Pancreas (tissue), 10 donors: ENCODE measurements at regions not wholly inside any gene's neighbourhood (a gene's known extent, or its start where the extent isn't known, plus 50 kb on each side); places are given as distances from the start of the nearest gene placed in this dataset.

Experiments used
- ATAC-seq, 4 donors: fragments of 200-7000 bp; cut with Tn5 transposase; one replicate each; pipeline versions ENCODE4 v1.8.0 to v1.9.1; 2020; ENCODE audit warnings: mild to moderate bottlenecking in 4 of 4, moderate library complexity in 4 of 4
- DNase-seq, 6 donors: peaks; one replicate each; pipeline ENCODE4 v3.0.0-alpha.2; 2020
- FAIRE-seq: peaks from 2 replicates; lab custom pipeline; 2012; peaks lifted over from hg19 to GRCh38; lab: Jason Lieb, UNC
- H3K27ac ChIP-seq, 4 donors: fragments of 200-600 bp; sonication (generic); 1 replicate in 3 of 4; 2 replicates in 1 of 4; pipeline versions ENCODE4 v1.5.0 to v1.8.0; 2020
- H3K27me3 ChIP-seq, 4 donors: fragments of 200-600 bp; one replicate each; pipeline ENCODE4 v1.8.0; 2021
- H3K36me3 ChIP-seq, 3 donors: fragments of 200-600 bp; sonication (generic) in 1 of 3; one replicate each; pipeline versions ENCODE4 v1.5.0 to v1.8.0; 2020 to 2021
- H3K4me1 ChIP-seq, 3 donors: fragments of 200-600 bp; one replicate each; pipeline ENCODE4 v1.8.0; 2021
- H3K4me3 ChIP-seq, 4 donors: fragments of 200-600 bp; sonication (generic) in 2 of 4; one replicate each; pipeline versions ENCODE4 v1.5.0 to v1.8.0; 2020 to 2021
- H3K9me3 ChIP-seq, 4 donors: fragments of 200-600 bp; one replicate each; pipeline ENCODE4 v1.8.0; 2021
- WGBS, 2 donors: extraction: QIAGEN DNeasy Blood & Tissue Kit; methylation state at CpG; one replicate each; pipeline ENCODE4 v1.1.7; 2013; 5-methylcytosine and 5-hydroxymethylcytosine counted together
- intact Hi-C, 3 donors: fragments of 100-400 bp; cut with DNase I; formaldehyde crosslinking; loops; one replicate each; pipeline versions ENCODE4 v1.11.1 to v1.14.2; 2022
- TF ChIP-seq, protein P1 (sequence below), 4 donors: fragments of 200-600 bp; sonication (generic) in 3 of 4; IDR thresholded peaks; one replicate each; pipeline versions ENCODE4 v1.5.0 to v1.8.0; 2021; ENCODE audit warnings: antibody characterized with exemption in 4 of 4
- donor health status: healthy with polysubstance abuse.
- donor health status: DM: no; HTN: no; CAD: no; lungs with moderate emphysema.
- donor health status: DM: no; HTN: no; CAD: no.
- donor health status: control.
- donor health status: control.
- donor health status: Bipolar disorder and iron deficiency.
- donor health status: DM: yes; HTN: yes; CAD: no.
- donor health status: DM: no; HTN: no; CAD: no.
- donor health status: DM: no; HTN: no; CAD: no.
- donor health status: DM: yes; HTN: yes; CAD: no.

DNA sequence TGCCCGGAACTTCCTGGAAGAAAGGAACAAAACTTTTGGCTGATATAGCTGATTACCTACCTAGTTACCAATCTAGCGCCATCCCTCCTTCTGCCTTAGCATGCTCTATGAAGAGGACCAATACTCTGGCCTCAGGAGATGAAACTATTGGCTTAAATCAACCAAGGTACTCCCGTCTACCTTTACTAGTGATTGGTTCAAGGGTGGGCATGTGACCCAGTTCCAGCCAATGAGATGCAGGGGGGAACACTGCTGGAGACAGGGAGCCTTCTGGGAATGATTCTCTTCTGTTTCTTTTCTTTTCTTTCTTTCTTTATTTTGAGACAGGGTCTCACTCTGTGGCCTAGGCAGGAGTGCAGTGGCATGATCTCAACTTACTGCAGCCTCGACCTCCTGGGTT lies 72.6 kb upstream of the CCDC167 start:
- Histone ChIP-seq H3K9me3 (no peaks in the 10 kb centered on the region), H3K27me3 (no peaks in the 10 kb centered on the region), H3K27ac (no peak overlapping the region), H3K4me3 (no peak overlapping the region), H3K36me3 (no peaks in the 10 kb centered on the region), H3K4me1 (no peaks in the 10 kb centered on the region)
- TF ChIP-seq, protein P1, sequence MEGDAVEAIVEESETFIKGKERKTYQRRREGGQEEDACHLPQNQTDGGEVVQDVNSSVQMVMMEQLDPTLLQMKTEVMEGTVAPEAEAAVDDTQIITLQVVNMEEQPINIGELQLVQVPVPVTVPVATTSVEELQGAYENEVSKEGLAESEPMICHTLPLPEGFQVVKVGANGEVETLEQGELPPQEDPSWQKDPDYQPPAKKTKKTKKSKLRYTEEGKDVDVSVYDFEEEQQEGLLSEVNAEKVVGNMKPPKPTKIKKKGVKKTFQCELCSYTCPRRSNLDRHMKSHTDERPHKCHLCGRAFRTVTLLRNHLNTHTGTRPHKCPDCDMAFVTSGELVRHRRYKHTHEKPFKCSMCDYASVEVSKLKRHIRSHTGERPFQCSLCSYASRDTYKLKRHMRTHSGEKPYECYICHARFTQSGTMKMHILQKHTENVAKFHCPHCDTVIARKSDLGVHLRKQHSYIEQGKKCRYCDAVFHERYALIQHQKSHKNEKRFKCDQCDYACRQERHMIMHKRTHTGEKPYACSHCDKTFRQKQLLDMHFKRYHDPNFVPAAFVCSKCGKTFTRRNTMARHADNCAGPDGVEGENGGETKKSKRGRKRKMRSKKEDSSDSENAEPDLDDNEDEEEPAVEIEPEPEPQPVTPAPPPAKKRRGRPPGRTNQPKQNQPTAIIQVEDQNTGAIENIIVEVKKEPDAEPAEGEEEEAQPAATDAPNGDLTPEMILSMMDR (IDR thresholded peaks at IDR 0.05): no peak
- FAIRE-seq: no peak
- 79 to 80% methylated on average over 4 of the region's 4 CpGs for WGBS, 2 donors
- DNase-seq: no peak
- intact Hi-C loops: no loop called here
- ATAC-seq: no peak

DNA sequence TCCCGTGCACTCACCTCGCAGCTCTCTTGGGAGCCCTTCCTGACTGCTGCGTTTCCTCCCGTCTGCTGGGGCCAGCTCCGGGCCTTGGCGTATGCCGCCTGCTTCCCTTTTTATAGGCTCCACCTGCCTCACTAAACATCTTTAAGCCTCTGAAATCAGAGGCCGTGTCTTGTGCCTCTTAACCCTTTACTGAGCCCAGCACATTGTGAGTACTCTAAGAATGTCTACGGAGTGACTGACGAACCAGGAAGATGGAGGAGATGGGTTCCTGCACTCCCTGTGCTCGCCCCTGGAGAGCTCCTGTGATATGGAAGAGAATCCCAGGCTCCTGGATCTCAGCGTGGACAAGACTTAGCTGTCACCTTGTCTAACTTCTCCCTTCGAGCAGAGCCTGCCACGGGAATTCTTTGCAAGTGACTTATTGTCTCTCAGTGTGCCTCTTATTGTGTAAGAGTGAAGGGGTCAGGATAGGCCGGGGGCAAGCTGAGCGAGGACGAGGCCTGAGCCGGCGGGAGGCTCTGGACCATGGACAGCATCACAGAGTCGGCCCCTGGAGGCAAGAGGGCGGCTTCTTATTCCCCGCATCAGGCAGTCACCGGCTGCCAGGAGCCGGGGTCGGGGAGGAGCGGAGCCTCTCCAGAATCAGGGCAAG lies 70.9 kb upstream of the CCDC167 start:
- H3K27me3 ChIP-seq: no peaks in the 10 kb centered on the region
- ATAC-seq (no peak), DNase-seq (no peak), FAIRE-seq (no peak)
- TF ChIP-seq, protein P1 (IDR thresholded peaks at IDR 0.05): no peak
- H3K4me3 ChIP-seq: no peak overlapping the region
- no peak overlapping the region for H3K27ac ChIP-seq
- H3K36me3 ChIP-seq: no peaks in the 10 kb centered on the region
- no peaks in the 10 kb centered on the region for H3K4me1 ChIP-seq
- intact Hi-C loops: no loop called here
- H3K9me3 ChIP-seq: no peaks in the 10 kb centered on the region
- WGBS, 2 donors: 36 to 40% methylated on average over 26 of the region's 26 CpGs

DNA sequence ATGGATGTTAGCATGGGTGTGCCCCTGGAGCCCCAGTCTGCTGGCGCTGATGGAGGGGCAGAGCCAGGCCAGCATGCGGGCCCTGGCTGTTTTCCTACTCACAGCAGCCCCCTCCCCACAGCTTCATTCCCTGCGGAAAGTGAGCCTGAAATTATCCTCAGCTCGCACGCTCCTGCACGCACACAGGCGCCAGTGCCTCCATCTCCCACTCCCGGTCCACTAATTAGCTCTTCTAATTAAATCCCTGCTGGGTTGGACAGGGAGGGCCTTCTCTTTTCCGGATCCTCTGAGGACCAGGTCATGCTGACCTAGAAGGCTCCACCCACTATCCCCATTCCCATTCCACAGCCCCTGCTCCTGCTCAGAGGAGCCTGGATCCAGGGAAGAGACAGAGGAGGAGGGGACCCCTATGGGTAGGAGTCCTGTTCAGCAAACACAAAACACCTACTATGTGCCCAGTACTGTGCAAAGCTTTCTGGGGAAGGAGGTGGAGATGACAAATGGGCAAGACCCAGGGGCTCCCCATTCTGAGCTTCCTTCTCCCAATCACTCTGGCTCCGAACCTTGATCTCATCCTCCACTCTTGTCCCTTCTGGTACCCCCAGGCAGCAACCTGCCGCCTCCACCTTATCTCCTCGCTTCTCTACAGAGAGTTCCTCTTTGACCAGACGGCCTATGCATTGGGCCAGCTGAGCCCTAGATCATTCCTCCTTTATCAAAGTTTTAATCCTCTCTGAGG lies 70.2 kb upstream of the CCDC167 start:
- ATAC-seq: no peak
- intact Hi-C loops: loop anchor here in 1 of 3 donors (5.0 kb wide), 1 partner anchor 88 kb away; no protein-coding TSS in a partner anchor
- Histone ChIP-seq H3K36me3 (no peaks in the 10 kb centered on the region), H3K9me3 (no peaks in the 10 kb centered on the region), H3K4me1 (no peaks in the 10 kb centered on the region), H3K4me3 (no peak overlapping the region), H3K27ac (no peak overlapping the region), H3K27me3 (no peaks in the 10 kb centered on the region)
- TF ChIP-seq, protein P1 (IDR thresholded peaks at IDR 0.05): no peak
- WGBS, 2 donors: 64 to 73% methylated on average over 13 of the region's 13 CpGs
- no peak for FAIRE-seq
- no peak for DNase-seq

DNA sequence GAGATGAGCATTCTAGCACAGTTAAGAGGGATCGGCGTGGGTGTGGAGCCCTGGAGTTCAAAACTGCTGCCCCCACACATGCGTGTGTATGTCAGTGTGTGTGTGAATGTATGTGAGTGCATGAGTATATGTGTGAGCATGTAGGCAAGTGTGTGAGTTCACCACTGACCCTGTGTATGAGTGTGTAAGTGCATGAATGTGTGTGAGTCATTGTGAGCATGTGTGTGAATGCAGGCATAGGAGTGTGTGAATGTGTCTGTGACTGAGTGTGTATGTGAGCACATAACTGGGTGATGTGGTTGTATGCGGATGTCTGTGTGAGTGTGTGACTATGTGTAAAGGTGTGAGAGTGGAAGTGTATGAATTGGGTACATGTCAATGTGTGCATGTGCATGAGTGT lies 69.6 kb upstream of the CCDC167 start:
- no peak for FAIRE-seq
- no peak overlapping the region for H3K27ac ChIP-seq
- ATAC-seq: no peak
- H3K36me3 ChIP-seq: no peaks in the 10 kb centered on the region
- WGBS, 2 donors: 69 to 80% methylated on average over 4 of the region's 4 CpGs
- no peaks in the 10 kb centered on the region for H3K27me3 ChIP-seq
- no peaks in the 10 kb centered on the region for H3K9me3 ChIP-seq
- TF ChIP-seq, protein P1 (IDR thresholded peaks at IDR 0.05): no peak
- H3K4me1 ChIP-seq: no peaks in the 10 kb centered on the region
- H3K4me3 ChIP-seq: no peak overlapping the region
- no peak for DNase-seq
- intact Hi-C loops: loop anchor here in 1 of 3 donors (5.0 kb wide), 1 partner anchor 87 kb away; no protein-coding TSS in a partner anchor

DNA sequence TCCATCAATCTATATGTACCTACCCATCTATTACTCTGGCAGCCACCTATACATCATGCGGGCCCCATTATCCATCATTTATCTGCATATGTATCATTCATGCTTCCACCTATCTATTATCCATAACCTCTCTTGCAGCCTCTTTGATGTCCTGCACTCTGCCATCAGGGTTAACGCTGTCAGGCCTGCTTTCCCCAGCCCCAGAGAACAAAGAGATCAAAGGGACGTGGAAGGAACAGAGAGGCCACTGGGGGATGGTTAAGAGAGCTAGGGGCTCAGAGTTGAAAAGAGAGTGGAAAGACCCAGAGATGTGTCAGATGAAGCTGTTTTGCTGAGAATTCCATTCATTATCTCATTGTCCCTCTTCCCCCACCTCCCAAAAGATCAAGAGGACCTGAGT lies 67.3 kb upstream of the CCDC167 start:
- no peaks in the 10 kb centered on the region for H3K27me3 ChIP-seq
- no peaks in the 10 kb centered on the region for H3K9me3 ChIP-seq
- no peaks in the 10 kb centered on the region for H3K4me1 ChIP-seq
- no peak overlapping the region for H3K27ac ChIP-seq
- no peak for DNase-seq
- ATAC-seq: no peak
- no peak for FAIRE-seq
- TF ChIP-seq, protein P1 (IDR thresholded peaks at IDR 0.05): no peak
- WGBS, 2 donors: 49 to 58% methylated on average over 3 of the region's 3 CpGs
- intact Hi-C loops: loop anchor here in 1 of 3 donors (5.0 kb wide), 1 partner anchor 85 kb away; no protein-coding TSS in a partner anchor
- H3K36me3 ChIP-seq: no peaks in the 10 kb centered on the region
- no peak overlapping the region for H3K4me3 ChIP-seq
